GM19463 (cell line): ENCODE measurements at regions not wholly inside any gene's neighbourhood (a gene's known extent, or its start where the extent isn't known, plus 50 kb on each side); places are given as distances from the start of the nearest gene placed in this dataset.
"Not testable (repeated sequence)": the region's sequence is repeated elsewhere in the genome, so short reads cannot be mapped to it uniquely, and the experiment has no call there.

Source experiments
- ATAC-seq: cut with Tn5 transposase; IDR thresholded peaks from one replicate; pipeline ENCODE4 v1.9.1; 2021; ENCODE audit warnings: mild to moderate bottlenecking, moderate library complexity; ENCODE audit not compliant: unreplicated experiment

- ATAC-seq = no peak
Observed at GRCh38 chr17:68135141-68135887, 99.8 kb downstream of the KPNA2 start.

DNA sequence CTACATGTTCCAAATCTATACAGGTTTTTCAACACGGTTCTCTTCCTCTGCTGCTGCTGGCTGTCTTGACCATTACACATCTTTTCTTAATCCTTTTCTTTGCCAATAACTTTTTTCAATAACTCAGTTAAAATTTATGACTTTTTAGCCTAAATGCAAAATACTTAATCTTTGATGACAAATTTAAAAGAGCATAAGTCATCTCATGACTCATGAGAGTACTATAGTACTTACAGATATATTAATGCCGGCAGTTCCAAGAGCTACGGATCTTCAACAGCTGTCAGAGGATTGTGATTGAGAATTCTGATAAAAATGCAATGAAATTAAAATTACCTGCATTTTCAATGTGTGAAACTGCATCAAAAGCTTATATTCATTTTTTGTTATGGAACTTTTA is 105.5 kb downstream of the KPNA2 start:
- ATAC-seq = no peak

DNA sequence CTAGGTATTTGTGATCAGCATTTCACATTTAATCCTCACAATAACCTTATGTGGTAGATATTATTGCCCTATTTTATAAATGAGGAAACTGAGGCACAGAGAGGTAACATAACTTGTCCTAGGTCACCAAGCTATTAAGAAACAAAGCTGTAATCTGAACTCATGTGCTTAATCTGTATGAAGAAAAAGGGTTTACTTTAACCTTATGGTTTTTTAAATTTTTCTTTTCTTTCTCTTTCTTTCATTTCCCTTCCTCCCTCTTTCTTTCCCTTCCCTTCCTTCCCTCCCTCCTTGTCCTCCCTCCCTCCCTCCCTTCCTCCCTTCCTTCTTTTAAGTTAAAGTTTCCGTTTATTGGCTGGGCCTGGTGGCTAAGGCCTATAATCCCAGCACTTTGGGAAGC is 105.2 kb upstream of the AMZ2 start:
- no peak for ATAC-seq

DNA sequence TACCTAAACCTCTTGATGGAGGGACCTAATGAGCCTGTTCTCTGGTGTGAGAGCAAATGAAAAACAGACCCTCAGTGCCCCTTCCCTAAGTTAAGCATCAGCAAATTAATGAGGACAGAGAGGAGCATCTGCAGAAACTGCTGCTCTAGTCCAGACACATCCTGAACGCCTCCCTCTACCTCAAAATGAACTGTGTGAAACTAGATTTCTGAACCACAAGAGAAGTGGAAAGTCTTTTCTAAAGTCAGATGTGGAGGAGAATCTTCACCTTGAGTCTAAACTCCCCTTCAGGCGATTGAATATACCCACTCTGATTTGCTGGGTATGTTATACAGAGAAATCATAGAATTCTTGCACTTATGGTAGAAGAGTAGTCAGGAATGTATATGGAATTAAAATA is 104.4 kb upstream of the AMZ2 start:
- ATAC-seq = no peak

DNA sequence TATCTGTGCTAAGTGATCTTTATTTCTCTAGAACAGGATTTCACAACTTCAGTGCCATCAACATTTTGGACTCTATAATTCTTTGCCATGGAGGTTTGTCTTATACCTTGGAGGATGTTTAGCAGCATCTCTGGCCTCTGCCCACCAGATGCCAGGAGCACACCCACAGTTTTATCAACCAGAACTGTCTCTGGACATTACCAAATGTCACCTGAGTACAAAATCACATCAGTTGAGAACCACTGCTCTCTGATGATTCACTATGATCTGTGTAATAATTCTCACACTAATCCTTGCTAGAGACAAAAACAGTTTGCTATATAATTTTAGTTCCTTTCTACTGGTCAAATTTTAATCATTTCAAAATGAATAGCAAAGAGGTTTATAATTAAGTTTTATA is 102.8 kb upstream of the AMZ2 start:
- no peak for ATAC-seq

DNA sequence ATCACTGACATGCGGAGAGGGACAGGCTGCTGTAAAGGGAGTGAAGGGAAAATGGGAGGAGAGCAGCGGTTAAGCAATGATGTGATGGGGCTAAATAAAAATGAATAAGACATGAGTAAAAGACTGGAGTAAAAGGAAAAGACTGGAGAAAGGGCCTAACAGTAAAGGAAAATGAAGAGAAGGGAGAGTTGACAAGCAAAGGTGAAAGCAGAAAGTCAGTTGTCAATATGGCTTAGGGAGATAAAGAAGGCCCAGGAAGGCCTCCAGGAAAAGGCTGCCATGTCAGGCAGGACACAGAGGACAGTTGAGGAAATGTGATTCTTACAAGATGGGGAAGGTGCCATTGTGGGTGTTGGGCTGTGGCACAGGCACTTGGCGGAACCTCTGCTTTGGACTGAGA is 98.9 kb upstream of the AMZ2 start:
- no peak for ATAC-seq

DNA sequence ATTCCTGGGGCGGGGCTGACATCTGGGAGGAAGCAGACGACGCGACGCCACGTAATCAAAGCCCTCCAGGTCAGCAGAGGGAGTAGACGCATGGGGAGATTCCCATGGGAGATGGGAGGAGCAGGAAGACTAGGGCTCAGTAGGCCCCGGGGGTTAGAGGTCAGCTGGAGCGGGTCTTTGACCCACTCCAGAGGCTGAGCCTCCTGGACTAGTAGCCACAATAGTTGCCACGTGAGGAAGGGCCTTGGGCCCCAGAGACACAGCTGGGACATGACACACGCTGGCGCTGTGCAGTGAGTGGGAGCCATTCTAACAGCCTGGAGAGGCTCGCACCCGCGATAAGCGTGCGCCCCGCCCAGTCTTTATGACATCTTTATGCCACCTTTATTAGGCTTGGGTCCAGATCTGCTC is 95.7 kb upstream of the AMZ2 start:
- ATAC-seq = no peak

GRCh38 chr17:68155692-68156091 is 92.2 kb upstream of the AMZ2 start:
- ATAC-seq = no peak

DNA sequence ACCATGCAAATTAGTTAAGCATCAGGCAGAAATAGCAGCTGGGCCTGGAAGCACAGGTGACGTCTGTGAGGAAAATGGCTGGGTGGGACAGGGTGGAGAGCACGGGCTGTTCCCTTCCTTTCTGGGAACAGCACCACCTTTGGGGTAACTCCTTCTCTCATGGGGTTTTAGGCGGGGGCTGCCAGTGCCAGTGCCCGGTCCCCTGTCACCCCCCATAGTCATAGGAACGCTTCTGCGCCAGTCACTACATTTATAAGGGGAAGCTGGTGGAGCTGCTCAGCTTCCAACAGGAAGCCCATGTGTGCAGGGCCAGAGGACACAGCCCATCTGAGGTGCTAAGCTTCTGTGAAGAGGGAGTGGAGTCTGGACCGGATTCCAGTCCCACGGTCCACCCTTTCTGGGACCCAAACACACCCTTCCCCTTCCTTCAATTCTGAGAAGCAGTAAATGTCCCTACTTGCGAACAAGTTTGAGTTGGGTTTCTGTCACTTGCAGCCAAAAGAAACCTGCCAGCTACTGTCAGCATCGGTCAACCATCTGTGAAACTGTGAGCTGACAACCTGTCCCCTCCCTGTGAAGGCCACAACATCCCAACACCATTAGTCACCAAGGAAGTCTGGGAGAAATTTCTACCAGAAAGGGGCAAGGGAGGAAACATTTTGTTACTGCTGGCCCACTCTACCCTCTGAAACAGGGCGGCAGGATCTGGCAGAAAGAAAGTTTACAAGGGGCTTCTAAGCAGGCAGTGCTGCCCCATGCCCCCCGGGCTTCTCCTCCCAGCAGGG is 86.0 kb upstream of the AMZ2 start:
- no peak for ATAC-seq

- ATAC-seq = not testable (repeated sequence)
Observed at GRCh38 chr17:68168273-68169164, 79.3 kb upstream of the AMZ2 start.

DNA sequence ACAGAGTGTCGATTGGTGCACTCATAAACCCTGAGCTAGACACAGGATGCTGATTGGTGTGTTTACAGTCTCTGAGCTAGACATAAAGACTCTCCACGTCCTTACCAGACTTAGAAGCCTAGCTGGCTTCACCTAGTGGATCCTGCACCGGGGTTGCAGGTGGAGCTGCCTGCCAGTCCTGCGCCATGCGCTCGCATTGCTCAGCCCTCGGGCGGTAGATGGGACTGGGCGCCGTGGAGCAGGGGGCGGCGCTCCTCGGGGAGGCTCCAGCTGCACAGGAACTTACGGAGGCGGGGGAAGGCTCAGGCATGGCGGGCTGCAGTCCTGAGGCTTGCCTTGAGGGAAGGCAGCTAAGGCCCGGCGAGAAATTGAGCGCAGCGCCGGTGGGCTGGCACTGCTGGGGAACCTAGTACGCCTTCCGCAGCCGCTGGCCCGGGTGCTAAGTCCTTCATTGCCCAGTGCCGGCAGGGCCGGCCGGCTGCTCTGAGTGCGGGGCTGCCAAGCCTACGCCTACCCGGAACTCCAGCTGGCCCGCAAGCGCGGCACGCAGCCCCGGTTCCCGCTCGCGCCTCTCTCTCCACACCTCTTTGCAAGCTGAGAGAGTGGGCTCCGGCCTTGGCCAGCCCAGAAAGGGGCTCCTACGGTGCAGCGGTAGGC is 78.5 kb upstream of the AMZ2 start:
- ATAC-seq = not testable (repeated sequence)

DNA sequence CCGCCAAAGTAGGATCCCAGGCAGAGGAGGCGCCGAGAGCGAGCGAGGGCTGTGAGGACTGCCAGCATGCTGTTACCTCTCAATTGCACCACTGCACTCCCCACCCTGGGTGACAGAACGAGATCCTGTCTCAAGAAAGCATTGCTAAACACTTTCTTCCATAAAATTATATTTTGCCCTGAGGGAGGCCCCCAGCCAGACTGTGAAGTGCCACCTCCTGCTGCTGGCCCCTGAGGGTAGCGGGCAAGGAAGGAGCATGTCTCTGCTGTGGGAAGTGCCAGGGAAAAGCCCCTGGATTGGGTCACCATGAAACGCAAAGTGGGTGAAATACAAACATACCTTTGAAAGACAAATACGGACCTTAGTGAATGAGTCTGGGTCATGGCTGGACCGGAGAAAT is 78.0 kb upstream of the AMZ2 start:
- no peak for ATAC-seq

- no peak for ATAC-seq
Observed at GRCh38 chr17:68170246-68170645, 77.6 kb upstream of the AMZ2 start.

- no peak for ATAC-seq
Observed at GRCh38 chr17:68172461-68172954, 75.3 kb upstream of the AMZ2 start.

- ATAC-seq = no peak
Observed at GRCh38 chr17:68175416-68175815, 72.4 kb upstream of the AMZ2 start.

DNA sequence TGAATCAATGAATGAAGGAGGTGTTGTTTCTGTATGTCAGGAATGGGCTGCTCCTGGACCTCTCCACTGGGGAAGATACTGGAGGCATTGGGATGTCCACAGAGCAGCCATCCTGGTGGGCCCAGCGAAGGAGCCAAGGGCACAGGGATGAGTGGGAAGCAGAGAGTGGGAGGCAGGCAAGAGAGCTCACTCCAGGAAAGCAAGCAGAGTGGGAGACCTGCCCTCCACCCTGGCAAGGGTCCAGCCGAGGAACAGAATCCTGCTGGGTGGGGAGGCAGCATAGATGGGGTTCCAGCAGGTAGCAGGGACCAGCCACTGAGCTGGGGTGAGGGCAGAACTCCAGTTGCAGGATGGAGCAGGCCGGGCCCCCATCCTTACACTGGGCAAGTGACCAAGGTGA is 71.9 kb upstream of the AMZ2 start:
- no peak for ATAC-seq

- no peak for ATAC-seq
Observed at GRCh38 chr17:68176718-68177117, 71.1 kb upstream of the AMZ2 start.

GRCh38 chr17:68178831-68179230 is 69.0 kb upstream of the AMZ2 start:
- no peak for ATAC-seq

DNA sequence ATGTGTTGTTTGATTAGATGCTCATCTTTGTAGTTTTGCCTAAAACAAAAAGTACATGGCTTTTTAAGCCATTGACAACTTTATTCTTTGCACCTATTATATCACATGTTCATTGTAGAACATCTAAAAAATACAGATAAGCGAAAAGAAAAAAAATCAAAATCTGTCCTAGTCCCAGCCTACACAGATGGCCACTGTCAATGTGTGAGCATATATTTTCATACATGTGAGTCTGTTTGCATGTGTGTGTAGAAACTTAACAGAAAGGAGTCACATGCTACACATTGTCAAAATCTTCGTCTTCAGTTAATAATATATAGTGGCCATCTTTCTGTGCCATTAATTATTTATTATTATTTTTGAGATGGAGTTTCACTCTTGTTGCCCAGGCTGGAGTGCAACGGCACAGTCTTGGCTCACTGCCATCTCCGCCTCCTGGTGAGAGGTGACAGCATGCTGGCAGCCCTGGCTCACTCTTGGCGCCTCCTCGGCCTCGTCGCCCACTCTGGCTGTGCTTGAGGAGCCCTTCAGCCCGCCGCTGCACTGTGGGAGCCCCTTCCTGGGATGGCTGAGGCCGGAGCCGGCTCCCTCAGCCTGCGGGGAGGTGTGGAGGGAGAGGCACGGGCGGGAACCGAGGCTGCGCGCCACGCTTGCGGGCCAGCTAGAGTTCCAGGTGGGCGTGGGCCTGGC is 68.5 kb upstream of the AMZ2 start:
- no peak for ATAC-seq

DNA sequence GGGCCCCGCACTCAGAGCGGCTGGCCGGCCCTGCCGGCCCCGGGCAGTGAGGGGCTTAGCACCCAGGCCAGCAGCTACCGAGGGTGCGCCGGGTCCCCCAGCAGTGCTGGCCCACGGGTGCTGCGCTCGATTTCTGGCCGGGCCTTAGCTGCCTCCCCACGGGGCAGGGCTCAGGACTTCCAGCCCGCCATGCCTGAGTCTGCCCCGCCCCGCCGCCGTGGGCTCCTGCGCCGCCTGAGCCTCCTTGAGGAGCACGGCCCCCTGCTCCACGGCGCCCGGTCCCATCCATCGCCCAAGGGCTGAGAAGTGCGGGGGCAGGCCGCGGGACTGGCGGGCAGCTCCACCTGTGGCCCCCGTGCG is 67.9 kb upstream of the AMZ2 start:
- no peak for ATAC-seq
